ENCODE measurements at regions not wholly inside any gene's neighbourhood (a gene's known extent, or its start where the extent isn't known, plus 50 kb on each side); places are given as distances from the start of the nearest gene placed in this dataset.
"Not testable (repeated sequence)": the region's sequence is repeated elsewhere in the genome, so short reads cannot be mapped to it uniquely, and the experiment has no call there.

DNA sequence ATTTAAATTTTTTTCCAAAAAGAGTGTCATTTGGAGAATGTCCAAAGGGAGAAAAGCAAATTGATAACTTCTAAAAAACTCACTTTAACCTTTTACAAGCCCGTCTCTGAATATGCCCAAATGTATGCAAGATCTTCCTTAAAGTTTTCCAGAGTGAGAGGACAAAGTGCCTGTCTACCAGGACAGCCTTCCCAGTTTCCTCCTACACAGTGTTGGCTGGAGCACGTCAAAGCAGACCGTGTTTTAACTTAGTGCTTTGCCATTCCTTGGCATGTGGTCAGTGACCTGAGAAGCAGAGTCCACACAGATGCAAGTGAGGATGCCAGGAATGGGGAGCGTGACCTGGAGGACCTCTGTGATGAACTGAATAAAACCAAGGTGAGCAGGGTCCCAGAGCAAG, 245.7 kb downstream of the FAM43A start:
- no peak for DNase-seq

DNA sequence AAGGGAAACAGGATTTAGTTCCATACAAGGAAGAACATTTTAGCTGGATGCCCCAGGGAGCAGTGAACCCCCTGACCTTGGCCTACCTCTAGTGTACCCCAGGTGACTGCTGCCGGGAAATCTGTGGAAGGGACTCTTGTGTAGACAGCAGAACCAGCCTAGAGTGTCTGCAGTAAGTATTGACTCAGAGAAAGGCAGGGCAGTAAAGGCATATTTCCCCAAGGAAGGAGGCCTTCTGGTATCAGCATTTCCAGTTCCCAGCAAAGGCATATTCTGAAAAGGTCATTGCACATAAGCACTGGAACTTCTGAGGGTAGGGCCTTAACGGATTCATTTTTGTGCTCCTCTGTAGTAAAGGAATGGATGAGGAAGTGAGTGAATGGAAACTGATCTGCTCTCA, 246.2 kb downstream of the FAM43A start:
- no peak for DNase-seq

DNA sequence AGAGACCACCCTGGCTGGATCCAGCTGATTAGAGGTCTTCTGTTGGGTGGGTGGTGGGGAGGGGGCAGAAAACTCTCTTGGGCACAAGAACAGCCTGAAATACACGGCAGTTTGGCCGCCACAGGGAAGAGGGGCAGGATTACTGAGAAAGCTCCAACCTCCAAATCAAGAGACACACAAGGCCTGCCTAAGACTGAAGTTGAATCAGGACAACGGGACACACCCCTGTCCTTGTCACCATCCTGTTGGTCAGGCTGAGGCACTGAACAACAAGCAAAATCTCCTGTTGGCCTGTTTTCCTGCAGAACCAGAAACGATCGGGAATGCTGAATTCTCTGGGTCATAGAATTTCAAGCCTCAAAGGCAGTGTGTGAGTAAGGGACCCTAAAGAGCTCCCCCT, 247.8 kb downstream of the FAM43A start:
- DNase-seq: no peak

DNA sequence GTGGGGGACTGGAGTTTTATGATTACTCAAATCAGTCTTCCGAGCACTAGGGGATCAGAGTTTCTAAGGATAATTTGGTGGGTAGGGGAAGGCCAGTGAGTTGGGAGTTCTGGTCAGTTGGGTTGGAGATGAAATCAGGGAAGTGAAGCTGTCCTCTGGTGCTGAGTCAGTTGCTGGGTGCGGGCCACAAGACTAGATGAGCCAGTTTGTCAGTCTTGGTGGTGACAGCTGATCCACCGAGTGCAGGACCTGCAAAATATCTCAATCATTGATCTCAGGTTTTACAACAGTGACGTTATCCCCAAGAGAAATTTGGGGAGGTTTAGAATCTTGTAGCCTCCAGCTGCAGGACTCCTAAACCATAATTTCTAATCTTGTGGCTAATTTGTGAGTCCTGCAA, 249.4 kb downstream of the FAM43A start:
- no peak for DNase-seq

DNA sequence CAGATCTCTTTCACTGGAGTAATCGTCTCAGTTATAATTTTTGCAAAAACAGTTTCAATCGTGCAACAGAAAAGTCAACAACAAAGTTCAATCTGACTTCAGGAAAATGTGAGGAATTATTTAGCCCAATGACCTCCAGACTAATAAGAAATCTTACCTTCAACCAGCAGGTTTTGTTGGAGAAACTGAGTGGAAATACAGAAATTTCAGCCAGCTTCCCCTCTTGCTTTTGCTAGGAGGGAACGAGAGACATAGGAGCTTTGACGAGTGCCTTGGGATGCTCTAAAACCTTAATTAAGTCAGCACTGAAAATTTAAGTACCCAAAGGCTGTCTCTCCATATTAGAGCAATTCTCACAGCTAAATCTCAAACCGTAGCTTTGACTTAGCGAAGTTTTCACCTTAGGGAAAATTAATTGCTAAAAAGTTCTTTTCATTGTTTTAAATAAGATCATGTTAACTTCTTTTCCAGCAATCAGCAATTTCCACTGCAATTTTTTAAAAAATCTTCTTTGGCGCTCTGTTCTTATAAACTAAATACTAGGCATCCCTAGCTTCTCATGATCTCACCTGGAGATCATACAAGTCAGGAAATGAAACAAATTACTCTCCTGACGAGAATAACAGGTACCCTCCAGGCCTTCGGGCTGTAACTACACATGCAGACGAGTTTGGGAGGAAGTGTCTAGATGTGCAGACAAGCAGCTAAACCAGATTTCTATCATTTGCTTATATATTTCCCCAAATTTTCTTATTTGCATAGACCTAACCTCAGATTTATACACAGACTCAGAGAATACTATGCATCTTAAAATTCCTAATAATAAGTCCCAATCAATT, 250.2 kb downstream of the FAM43A start:
- DNase-seq: no peak

DNA sequence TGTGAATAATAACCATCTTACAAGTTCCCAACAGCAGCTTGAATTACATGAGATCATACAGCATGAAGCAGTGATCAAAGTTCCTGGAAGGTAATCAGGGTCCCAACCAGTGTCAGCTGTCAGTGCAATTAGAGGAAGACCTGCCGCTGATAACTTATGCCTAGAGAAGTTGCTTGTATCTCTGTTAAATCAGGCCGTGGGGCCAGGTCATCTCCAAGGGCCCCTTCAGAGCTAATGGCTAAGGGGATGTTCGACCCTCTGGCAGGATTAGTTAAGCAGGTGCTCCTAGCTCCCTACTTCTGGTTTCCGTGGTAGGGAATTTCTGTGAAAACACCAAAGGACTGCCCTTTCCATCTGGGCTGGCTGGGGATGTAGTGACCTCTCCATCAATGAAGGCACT, 251.0 kb downstream of the FAM43A start:
- DNase-seq: no peak

DNA sequence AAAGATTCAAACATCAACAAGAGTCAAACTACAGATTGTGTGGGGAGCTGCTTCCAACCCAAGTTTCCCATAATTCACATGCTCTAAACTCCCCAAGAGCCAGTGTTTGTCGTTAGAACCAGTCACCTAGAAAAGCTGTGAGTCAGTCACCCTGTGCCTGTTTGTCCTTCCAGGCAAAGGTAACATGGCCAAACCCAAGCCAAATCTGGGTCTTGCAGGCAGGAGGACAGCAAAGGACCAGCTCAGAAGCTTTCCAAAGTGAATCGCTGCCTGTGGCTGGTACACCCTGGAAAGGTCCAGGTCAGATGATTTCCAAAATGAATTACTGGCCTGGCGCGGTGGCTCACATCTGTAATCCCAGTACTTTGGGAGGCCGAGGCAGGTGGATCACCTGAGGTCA, 251.5 kb downstream of the FAM43A start:
- no peak for DNase-seq

DNA sequence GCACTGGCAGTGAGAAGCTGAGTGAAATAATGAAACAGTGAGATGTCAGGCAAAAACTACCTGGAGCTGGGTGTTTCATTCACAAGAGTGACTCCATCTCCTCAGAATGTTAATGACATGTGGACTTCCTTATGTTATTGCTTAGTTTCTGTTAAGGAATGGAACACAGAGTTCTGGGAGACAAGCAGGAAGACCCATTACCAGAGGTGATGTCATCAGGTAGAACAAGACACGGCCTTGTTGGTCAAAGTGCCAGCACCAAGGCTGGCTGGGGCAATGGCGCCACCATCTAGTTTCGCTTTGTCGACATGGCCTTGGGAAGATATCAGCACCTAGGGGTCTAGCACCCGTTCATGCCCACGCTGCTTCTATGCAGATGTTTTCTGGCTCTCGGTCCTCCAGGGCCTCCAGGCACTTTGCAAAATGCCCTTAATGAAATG, 252.2 kb downstream of the FAM43A start:
- DNase-seq: no peak

DNA sequence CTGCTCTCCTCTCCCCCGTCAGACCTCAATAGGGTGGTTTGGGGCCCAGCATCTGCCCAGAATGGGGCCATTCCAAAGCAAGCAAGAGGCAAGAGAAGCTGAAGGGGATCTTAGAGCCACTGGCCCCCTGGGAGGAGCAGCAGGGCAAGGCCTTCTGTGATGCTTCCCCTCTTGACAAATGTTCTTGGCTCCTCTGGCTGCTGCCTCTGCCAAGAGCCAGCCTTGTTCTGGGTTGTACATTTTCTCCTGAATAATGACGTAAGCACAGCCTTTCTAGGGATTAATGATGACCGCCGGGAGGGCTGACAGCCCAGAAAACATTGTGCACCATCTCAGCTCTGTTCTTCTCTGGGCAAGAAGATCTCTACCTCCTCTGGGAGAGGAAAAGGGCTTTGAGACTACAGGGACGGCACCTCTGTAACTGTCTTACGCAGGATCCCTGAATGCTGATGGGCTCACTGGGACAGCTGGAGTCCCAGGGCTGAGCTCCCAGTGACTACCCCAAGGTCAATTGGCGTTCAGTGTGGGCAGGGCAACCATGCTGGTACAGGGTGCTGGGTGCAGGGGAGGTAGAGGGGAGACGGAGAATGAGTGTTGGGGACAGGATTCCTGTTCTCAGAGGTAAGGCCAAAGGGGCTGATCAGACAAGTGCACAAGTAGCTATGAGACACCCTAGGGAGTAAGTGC, 253.3 kb downstream of the FAM43A start:
- no peak for DNase-seq

DNA sequence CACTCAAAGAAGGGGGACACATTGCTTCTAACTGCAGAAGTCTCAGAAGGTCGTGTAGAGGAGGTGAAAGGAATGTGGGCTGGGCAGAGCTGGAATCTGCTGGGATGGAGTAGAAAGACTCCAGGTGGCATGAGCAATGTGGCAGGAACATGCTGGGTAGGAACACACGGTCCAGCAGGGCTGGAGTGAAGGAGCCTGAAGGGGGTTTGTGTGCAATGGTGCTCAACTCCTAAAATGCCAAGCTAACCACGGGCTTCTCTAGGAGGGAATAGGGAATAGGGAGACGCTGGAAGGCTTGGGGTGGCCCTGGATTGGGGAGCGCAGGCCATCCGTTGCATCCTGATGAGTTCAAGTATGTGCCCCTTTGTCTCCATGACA, 253.8 kb downstream of the FAM43A start:
- DNase-seq: no peak

DNA sequence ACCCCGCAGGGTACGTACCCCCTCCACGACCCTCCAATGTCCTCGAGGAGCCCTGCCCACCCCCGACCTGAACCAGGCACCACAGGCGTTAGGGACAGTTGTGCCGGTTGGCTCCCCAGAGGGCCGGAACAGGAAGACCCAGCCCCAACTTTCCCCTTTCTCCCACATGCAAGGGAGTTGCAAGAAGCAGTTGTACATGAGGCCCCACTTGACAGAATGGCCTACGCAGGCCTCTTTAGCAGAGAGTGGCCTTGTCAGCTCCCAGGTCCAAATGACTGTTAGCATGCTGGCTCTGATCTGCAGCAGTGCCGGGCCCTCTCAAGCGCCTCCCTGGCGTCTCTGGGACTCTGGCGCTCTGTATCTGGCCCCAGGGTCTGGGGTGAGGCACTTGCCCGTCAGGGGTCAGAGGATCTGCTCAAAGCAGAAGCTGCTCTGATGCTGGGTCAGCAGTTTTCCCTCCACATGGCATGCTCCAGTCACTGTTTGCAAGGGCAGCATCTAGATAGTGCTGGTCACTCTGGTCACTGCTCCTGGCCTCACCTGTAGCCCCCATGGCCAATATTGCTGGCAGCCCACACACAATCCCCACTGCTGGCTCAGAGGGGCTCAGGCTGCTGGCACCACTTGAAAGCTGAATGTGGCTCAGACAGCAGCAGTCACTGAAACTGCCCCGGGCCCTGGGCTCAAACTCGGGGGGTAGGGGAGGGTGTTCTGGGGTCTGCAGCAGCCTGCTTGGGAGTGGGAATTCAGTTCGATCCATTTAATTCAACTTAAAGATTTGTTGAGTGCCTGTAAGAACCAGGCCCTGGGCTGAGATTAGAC, 254.5 kb downstream of the FAM43A start:
- DNase-seq: no peak

DNA sequence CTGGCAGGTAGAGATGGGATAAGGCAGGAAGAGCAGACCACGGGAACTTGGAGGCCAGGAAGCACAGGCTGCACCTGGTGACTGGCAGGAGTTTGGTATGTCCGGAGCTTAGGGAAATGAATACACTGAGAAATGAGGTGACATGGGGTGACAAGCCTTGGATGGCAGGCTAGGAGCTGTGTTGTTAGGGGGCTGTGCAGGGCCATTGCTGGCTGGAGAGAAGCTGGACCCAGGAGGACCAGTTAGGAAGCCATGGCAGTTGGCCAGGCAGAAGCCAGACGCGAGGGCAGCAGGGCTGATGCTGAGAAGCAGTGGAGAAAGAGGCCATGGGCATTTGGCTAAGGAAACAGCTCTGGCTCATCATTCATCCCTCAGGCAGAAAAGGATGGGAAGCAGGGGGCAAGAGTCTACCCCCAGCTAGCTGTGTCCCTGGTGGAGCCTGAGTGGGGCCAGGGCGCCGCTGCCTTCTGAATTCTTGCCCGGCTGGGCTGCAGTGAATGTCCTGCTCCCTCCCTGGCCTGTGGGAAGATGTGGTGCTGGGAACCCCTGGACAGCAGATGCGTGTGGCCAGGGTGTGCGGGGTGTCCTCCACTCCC, 255.8 kb downstream of the FAM43A start:
- DNase-seq: no peak

DNA sequence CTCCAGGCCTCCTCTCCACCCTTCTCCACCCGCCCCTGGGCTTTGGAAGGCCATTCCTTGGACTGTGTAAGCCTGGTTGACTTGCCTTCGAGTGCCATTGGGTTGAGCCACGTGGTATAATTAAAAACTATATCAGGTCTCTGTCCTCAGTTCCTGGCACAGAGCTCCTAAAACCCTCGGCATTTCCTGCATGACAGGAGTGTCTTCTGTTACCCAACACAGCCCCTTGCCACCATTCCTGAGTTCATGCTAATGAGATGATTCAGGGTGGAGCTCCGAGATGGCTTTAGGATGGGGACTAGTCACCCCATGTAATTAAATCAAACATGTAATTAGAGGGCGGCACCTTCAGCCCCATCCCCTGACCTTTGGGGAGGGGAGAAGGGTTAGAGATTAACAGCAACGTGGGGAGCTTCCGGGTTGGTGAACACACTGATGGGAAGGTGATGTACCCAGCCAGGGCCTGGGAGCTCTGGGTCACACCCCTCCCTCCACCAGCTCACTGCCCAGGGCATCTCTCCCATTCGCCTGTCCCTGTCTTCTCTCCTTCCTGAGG, 256.4 kb downstream of the FAM43A start:
- DNase-seq: no peak

DNA sequence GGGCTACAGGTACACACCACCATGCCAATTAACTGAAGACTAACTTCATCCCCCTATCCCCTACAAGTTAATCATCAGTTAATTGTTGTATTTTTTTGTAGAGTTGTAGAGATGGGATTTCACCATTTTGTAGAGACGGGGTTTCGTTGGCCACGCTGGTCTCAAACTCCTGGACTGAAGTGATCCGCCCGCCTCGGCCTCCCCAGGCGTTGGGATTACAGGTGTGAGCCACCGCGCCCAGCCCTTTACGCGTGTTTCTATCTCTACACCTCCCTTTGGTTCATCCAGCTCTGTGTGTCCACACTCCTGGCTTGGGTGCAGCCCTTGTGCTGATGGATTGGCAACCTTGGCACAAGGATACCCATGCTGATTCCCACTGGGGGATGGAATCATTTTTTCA, 258.8 kb downstream of the FAM43A start:
- DNase-seq: no peak

DNA sequence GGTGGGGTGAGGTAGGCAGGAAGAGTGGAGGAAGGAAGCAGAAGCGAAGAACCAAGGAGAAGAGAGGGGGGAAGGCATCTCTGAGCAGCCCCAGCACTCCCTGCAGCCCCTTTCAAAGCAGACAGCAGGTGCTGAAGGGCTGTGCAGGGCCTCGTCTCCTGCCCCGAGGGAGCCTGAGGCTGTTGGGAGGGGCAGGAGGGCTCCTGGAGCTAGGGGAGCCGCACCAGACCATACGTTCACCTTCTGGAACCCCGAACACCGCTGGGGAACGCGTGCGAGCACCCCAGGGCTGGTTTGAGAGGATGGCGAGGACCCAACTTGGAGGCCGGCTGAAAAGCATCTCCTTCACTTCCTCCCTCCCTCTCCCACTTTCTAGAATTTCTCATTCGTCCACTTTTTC, 259.8 kb downstream of the FAM43A start:
- no peak for DNase-seq

DNA sequence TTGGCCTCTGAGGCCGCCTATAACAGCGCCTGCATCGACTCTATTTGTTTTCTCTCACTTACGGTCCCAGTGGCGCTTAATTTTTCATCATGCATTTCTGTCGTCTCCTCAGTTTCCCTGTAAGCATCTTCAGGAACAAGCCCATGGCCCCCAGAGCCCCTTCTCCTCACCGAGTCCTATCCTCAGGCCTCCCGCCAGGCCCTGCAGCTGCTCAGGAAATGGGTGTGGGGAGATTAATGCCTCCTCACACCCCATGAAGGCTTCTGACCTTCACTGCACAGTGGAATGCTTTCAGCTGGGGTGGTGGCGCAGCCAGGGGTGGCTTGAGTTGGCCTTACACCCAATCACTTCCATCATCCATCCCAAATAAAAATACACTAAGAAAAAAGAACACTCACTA, 260.4 kb downstream of the FAM43A start:
- DNase-seq: no peak

DNA sequence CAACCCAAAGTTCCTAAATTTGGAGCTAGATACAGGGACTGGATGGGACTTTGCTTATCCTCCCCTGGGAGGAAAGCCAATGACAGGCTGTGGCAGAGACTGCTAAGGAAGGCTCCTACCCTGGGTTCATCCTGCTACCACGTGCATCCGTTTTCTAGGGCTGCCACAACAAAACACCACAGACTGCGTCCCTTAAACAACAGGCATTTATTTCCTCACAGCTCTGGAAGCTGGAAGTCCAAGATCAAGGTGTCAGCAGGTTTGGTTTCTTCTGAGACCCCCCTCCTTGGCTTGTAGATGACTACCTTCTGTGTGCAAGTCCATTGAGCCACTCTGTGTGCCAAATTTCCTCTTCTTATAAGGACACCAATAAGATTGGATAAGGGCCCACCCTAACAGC, 263.9 kb downstream of the FAM43A start:
- DNase-seq: no peak

DNA sequence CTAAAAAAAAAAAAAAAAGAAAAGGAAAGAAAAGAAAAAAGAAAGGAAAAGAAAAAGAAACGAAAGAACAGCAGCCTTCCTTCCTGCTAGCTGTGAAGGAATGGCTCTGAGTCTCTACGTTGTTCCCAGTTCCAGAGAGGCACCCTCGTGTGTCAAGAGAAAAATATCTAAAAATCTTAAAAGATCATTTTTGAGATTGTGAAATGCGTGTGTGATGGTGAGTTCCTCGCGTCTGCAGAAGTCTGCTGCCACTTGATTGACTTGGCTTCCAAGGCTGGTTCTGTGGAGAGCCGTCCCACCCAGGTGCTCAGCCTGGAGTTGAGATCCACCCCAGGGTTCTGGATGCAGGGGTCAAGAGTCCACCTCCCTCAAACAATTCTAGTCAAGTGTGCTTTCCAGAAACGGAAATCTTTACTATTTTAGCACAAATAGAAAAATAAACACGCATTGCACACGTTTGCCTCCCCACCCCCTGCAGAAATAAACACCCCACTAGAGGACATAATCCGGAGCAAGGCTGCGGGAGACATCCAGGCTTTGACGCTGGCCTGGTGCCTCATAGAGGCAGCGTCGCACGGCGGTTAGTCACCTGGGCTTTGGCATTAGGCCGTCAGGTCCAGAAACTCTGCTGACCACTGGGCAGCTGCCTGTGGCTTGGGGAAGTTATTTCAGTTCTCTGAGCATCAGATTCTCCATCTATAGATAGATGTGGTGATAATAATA, 265.4 kb downstream of the FAM43A start:
- no peak for DNase-seq

DNA sequence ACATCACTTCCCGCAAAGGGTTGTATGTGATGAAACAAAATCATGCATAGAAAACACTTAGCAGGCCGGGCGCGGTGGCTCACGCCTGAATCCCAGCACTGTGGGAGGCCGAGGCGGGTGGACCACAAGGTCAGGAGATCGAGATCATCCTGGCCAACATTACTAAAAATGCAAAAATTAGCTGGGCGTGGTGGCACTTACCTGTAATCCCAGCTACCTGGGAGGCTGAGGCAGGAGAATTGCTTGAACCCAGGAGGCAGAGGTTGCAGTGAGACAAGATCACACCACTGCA, 265.9 kb downstream of the FAM43A start:
- DNase-seq: not testable (repeated sequence)

DNA sequence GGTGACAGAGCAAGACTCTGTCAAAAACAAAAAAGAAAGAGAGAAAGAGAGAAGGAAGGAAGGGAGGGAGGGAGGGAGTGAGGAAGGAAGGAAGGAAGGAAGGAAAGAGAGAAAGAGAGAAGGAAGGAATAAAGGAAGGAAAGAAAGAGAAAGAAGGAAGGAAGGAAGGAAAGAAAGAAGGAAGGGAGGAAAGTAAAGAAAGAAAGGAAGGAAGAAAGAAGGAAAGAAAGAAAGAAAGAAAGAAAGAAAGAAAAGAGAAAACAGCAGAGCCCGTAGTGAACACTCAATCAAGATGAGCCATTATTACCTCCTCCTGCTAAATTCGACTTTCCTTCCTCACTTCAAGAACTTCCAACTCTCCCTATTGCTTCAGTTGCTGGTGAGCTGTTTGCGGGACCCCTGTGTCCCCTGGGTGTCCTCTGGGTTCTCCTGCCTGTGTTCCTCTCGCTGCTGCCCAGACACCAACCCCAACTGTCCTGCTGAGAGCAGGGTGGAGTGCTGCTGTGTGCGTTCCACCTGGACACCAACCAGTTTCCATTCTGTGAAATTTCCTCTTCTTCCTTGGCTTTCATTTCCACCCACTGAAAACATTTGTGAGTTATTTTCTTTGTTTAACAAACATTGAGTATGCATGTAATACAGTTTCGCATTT, 266.4 kb downstream of the FAM43A start:
- no peak for DNase-seq

DNA sequence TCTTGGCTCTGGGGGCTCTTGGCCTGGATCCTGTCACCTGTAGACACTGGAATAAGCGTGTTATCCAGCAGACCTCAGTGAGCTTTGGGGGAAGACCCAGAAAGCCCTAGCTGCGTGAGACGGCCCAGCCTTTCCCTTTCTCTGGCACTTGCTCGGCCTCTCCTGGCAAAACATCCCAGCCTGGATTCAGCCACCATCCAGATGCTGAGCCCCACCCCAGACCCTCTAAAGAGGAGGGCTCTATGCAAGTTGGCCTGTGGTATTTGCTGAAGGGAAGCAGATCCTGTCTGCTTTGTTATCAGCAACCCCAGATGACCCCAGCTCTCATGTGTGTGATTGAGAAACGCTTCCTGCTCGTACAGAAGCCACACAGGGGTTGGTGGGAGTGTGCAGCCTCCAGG, 267.2 kb downstream of the FAM43A start:
- no peak for DNase-seq

DNA sequence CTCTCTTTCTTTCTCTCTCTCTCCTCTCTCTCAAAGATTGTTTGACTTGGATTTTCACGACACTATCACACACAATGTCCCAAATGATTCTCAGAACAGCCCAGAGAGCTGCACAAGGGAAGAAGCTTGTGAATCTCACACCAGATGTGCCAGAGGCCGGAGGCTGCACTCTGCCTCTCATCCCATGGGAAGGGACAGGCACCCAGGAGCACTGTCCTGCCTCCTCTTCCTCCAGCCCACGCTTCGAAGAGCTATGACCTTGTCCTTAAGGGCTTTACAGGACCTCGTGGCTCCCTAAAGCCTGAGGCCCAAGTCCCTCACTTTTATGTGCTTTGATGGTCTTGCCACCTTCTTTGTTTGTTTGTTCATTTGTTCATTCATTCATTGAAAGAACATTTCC, 267.6 kb downstream of the FAM43A start:
- no peak for DNase-seq

Data from SHP77 treated with DMSO at 0.1 percent for 48 hours (cell line).